Smooth muscle cell of the brain vasculature (primary cell): ENCODE measurements at regions not wholly inside any gene's neighbourhood (a gene's known extent, or its start where the extent isn't known, plus 50 kb on each side); places are given as distances from the start of the nearest gene placed in this dataset.

Source experiments
- DNase-seq: peaks from one replicate; pipeline ENCODE4 v3.0.0-alpha.2; 2012; ENCODE audit warnings: low read depth, low spot score

- DNase-seq, result no peak
Measured at GRCh38 chr10:108443636-108444035, 1279.1 kb upstream of the SORCS1 start.

GRCh38 chr10:108439397-108439796 is 1274.9 kb upstream of the SORCS1 start:
- no peak for DNase-seq

GRCh38 chr10:108436096-108436495 is 1271.6 kb upstream of the SORCS1 start:
- no peak for DNase-seq

GRCh38 chr10:108434559-108435252 is 1270.2 kb upstream of the SORCS1 start:
- DNase-seq, result no peak

DNA sequence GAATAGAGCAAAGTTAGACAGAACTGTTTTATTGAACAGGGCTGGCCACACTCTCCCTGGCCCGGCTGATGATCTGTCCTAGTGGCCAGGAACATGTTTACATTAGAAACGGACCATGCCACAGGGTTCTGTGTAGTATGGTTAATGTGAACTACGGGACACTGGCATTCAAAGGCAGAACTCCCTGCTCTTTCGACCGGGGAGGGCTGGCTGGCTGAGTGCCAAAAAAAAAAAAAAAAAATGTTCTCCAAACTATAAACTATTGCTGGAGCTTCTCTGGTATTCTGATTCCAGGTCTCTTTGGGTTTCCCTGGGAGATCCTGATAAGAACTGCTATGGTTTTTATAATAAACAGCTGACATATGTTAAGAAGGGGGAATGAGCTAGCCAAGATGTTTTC is 1262.6 kb upstream of the SORCS1 start:
- DNase-seq, result no peak

DNA sequence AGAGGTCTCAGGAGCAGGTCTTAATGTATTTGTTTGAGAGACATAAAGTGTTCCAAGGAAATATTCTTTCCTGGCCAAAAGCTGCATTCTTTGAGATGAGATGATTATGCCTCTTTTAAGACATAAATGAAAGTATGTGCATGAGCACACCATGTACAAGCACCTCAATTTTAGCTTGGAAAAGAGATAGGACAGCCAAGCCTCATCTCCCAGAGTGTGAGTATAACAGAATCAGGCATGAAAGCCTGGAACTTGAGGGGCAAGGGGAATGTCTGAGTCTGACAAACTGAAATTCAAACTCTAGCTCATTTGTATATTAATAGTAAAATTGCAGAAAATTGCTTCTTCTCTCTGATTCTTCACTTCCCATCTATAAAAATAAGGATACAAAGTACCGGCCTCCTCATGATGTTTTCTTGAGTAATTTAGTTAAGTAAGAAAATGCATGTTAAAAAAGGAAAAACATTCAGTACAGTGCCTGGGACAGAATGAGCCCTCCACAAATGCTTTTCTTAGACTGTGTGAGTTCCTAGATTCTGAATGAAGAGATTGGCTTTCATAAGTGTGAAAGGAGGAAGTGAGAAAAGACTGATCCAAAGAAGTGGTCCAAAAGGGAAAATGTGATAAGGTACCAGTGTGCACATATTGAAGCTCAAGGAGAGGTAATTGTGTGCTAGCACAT is 1260.9 kb upstream of the SORCS1 start:
- DNase-seq, result no peak

DNA sequence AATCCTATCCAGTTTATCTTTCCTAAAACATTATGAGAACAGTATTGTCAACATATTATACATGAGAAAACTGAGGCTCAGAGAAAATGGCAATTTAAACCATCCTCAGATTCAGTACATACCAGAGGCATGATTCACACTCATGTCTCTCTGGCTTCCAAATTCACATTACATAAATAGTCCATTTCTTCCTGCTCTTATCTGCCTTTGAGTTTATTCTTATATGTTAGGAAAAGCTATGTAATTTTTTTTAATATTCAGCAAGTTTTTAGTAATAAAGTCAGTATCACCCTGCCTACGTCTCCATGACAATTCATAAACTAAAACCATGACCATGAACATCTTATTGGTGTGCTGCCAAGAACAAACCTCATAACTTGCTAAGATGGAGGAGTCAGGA is 1260.2 kb upstream of the SORCS1 start:
- DNase-seq, result no peak

- no peak for DNase-seq
Measured at GRCh38 chr10:108422286-108422685, 1257.8 kb upstream of the SORCS1 start.

DNA sequence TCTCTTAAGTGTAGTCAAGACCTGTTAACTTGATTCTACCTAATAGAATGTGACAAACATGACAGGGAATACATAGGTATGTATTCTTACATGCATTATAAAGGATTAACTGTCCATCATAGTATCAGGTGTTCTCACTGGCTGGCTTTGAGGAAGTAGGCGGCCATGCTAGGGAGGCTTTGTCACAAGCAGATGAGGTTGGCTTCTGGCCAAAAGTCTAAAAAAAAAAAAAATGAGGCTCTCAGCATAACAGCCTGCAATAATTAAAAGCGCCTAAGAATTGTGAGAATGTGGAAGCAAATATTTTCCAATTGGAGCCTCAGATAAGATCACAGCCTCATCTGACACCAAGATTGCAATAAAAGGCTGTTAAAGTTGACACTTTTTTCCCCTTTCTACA is 1256.8 kb upstream of the SORCS1 start:
- DNase-seq, result no peak

DNA sequence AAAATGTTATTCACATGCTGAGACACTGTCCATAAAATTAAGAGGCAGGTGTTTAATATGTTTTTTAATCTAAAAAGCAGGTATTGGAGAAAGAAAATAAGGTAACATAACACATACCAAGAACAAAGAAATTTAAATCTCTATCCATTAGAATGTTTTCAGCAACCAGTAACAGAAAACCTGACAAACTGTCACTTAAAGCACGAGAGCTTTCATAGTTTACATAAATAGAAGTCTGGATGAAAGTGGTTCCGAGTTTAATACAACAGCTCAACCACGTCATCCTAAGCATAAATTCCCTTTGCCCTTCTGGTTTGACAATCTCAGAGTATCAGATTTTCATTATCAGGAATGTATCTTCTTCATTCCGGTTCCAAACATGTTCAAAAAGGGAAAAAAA is 1249.4 kb upstream of the SORCS1 start:
- DNase-seq, result no peak

GRCh38 chr10:108412323-108412722 is 1247.8 kb upstream of the SORCS1 start:
- no peak for DNase-seq

DNA sequence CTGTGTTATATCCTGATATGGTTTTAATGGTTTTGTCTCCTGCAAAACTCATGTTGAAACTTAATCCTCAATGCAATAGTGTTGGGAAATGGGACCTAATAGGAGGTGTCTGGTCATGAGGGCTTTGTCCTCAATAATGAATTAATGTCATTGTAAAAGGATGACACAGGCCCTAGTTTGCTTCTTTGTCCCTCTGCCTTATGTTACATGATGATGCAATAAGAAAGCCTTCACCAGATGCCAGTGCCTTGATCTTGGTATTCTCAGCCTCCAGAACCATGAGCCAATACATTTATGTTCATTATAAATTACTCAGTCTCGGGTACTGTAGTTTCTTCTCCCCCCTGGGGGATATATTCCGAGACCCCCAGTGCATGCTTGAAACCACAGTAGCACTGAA is 1247.4 kb upstream of the SORCS1 start:
- DNase-seq, result no peak

GRCh38 chr10:108411206-108411605 is 1246.7 kb upstream of the SORCS1 start:
- DNase-seq, result no peak

DNA sequence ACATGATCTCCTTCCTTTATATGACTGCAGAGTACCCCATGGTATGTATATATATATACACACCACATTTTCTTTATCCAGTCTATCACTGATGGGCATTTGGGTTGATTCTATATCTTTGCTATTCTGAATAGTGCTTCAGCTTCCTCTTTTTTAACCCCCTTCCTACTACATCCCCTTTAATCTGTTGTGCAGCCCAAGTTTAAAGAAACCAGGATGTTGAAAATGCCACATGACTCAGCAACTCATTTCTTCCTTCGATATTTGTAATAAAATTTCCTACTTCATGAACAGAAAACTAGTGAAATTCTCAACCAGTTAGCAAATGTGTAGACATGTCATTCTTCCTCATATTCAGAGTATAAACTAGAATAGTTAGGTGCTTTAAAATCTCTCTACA is 1245.7 kb upstream of the SORCS1 start:
- DNase-seq, result no peak

DNA sequence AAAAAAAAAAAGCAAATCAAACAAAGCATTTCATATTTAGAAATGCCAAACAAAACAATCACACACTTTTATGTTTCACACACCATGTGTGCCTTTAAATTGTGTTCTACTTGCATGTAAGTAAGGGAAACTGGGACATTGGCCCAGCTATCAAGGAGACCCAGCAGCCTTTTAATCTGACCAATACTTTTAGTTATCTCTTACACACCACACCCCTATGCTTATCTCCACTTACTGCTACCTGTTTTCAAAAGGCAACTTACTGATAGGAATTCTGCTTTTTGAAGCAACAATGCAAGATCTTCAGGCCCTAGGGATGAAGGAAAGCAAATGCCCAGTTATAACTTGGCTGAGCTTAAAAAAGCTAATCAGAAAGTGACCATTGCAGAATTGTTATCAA is 1244.8 kb upstream of the SORCS1 start:
- DNase-seq, result no peak

DNA sequence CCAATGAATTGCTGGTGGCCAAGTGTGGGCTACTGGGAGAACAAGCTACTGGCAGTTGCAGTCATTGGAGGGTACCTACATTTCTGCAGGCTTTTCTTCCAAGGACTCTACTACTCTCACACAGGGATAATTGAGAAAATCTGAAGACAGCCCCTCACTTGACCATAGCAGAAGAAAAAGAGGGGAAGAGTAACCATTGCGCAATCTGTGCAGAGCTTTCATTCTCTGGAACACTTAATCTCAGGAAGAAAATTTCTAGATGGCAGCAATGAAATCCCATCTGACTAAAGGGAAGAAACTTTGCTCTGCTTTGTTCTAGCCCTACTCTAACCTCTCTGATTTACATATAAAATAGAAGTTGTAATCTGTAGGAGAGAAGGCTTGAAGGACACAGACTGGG is 1239.6 kb upstream of the SORCS1 start:
- no peak for DNase-seq

DNA sequence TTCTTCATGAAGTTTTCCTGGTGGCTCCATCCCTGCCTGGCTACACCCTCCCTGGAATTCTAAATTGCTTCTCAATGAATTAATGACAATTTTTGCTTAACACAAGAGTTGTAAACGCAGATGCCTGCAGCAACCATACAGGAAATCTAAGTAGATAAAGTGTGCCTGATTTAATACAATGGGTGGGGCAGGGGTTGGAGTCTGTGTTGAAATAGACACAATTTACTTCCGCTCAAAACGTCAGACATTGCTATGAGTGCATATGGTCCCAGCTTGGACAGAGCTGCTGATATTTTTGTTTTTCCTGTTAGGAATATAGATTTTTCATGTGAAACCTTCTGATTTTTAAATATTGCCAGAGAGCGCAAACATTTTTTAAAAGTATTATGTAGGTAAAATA is 1235.0 kb upstream of the SORCS1 start:
- DNase-seq, result no peak

GRCh38 chr10:108393089-108393488 is 1228.6 kb upstream of the SORCS1 start:
- no peak for DNase-seq

GRCh38 chr10:108392286-108392685 is 1227.8 kb upstream of the SORCS1 start:
- DNase-seq, result no peak

DNA sequence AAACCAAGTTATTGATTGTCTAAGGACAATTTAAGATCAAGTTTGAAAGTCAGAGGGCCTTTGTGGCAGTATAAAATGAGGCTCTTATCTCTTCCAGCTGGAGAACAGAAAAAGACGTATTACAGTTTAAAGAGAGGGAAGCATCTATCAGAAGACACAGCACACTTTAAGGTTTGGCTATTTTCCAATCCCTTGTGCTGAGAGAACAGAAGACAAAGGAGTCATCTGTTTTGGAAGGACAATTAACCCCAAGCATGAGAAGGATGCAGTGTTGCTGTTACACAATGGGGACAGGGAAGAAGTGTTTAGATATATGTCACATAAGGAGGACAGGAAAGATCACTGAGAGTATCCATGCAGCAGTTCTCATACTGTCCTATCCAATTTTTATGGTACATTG is 1224.2 kb upstream of the SORCS1 start:
- no peak for DNase-seq

GRCh38 chr10:108385963-108386362 is 1221.5 kb upstream of the SORCS1 start:
- no peak for DNase-seq

- DNase-seq, result no peak
Measured at GRCh38 chr10:108384378-108384777, 1219.9 kb upstream of the SORCS1 start.

DNA sequence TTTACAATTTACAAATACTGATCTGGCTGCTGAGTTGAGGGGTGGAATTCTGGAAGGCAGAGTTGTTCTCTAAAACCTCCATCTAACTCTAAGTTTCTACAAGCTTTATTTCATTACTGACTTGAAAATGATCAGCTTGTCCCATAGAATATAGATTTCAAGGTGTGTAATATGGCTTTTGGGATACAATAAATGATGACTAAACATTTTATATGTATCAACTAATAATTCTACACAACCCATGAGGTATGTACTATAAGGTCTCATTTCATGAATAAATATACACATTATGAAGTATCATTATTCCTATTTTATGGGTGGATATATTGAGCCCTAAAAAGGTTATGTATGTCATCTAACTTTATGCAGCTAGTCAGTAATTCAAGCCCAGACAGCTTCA is 1214.3 kb upstream of the SORCS1 start:
- no peak for DNase-seq

DNA sequence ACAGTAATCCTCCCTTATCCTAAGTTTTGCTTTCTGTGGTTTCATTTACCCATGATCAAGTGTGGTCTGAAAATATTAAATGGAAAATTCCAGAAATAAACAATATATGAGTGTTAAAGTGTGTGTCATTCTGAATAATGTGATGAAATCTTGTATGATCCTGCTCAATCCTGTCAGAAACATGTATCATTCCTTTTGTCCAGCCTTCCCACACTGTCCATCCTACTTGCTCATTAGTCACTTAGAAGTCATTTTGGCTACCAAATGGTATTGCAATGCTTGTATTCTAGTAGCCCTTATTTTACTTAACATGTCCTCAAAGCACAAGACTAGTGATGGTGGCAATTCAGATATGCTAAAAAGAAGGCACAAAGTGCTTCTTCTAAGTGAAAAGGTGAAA is 1211.2 kb upstream of the SORCS1 start:
- DNase-seq, result no peak
